Sigmoid colon (tissue), 4 donors: ENCODE measurements at regions not wholly inside any gene's neighbourhood (a gene's known extent, or its start where the extent isn't known, plus 50 kb on each side); places are given as distances from the start of the nearest gene placed in this dataset.

Experiments used
- CTCF ChIP-seq, 4 experiments: fragments of 450-650 bp in 3 of 4; fragments of 200-600 bp in 1 of 4; IDR thresholded peaks; one replicate each; pipeline ENCODE4 v1.5.1; 2016 to 2019; ENCODE audit warnings: antibody characterized with exemption in 4 of 4, mild to moderate bottlenecking in 3 of 4, moderate library complexity in 2 of 4
- POLR2A ChIP-seq, 2 donors: fragments of 450-650 bp; IDR thresholded peaks; one replicate each; pipeline ENCODE4 v1.6.1; 2016; ENCODE audit warnings: antibody characterized with exemption in 2 of 2, mild to moderate bottlenecking in 2 of 2, moderate library complexity in 2 of 2
- POLR2AphosphoS5 ChIP-seq, 4 donors: sonication (generic); formaldehyde crosslinking; IDR thresholded peaks; one replicate each; pipeline ENCODE4 v1.6.1; 2017; ENCODE audit warnings: antibody characterized with exemption in 4 of 4

- TF ChIP-seq CTCF (IDR thresholded peaks at IDR 0.05) = no peak
- TF ChIP-seq POLR2AphosphoS5 (IDR thresholded peaks at IDR 0.05) = no peak
- no peak for TF ChIP-seq POLR2A (IDR thresholded peaks at IDR 0.05)
Observed at GRCh38 chr18:27860011-27860410, 316.9 kb downstream of the CDH2 start.
